IMR-90 (cell line): ENCODE measurements at regions not wholly inside any gene's neighbourhood (a gene's known extent, or its start where the extent isn't known, plus 50 kb on each side); places are given as distances from the start of the nearest gene placed in this dataset.
A peak's percentile ranks its signal among the peaks of the same experiment; 100 is the strongest.

Experiments
- ATAC-seq: fragments of 200-7000 bp; cut with Tn5 transposase; 2 replicates; pipeline ENCODE4 v1.9.1; 2020; ENCODE audit warnings: low read depth, mild to moderate bottlenecking, moderate library complexity
- BruUV-seq: library from RNA; stranded (reverse); fragments of 400-500 nt; replicated peaks from 2 replicates; lab custom pipeline; 2021; lab: Mats Ljungman, UMichigan
- CTCF ChIA-PET: fragments of 300-600 bp; formaldehyde crosslinking; extraction: SDS; loops from one replicate; lab custom pipeline; 2021; ENCODE audit warnings: antibody characterized with exemption; lab: Yijun Ruan, JAX
- POLR2A ChIA-PET: fragments of 300-600 bp; sonication (Branson Sonifier 250); formaldehyde crosslinking; loops from one replicate; lab custom pipeline; 2022; ENCODE audit warnings: antibody characterized with exemption; ENCODE audit not compliant: unreplicated experiment; lab: Charles Lee
- DNase-seq: peaks from one replicate; pipeline ENCODE4 v3.0.0; 2013
- H2AFZ ChIP-seq: replicated peaks from 2 replicates; pipeline ENCODE3; 2013; ENCODE audit warnings: low read length, mild to moderate bottlenecking; ENCODE audit not compliant: poor library complexity
- H2AK5ac ChIP-seq: 2 replicates; pipeline ENCODE4 v1.6.1; 2013; ENCODE audit warnings: low read depth, low read length, inconsistent platforms
- H2AK9ac ChIP-seq: replicated peaks from 2 replicates; pipeline ENCODE3; 2013; ENCODE audit warnings: mild to moderate bottlenecking, low read depth, low read length, moderate library complexity; ENCODE audit not compliant: poor library complexity
- H2BK120ac ChIP-seq: 2 replicates; pipeline ENCODE4 v1.6.1; 2013; ENCODE audit warnings: low read depth, low read length, inconsistent platforms
- H2BK15ac ChIP-seq: 3 replicates; pipeline ENCODE4 v1.6.1; 2013; ENCODE audit warnings: low read depth, low read length, inconsistent platforms
- H2BK20ac ChIP-seq: 2 replicates; pipeline ENCODE4 v1.6.1; 2013; ENCODE audit warnings: low read depth, mild to moderate bottlenecking, inconsistent platforms, low read length, moderate library complexity
- H2BK5ac ChIP-seq: 2 replicates; pipeline ENCODE4 v1.6.1; 2013; ENCODE audit warnings: mild to moderate bottlenecking, low read depth, low read length, inconsistent platforms; ENCODE audit not compliant: poor library complexity, severe bottlenecking
- H3K14ac ChIP-seq: replicated peaks from 2 replicates; pipeline ENCODE4 v1.6.1; 2013; ENCODE audit warnings: low read depth, low read length, inconsistent platforms
- H3K18ac ChIP-seq: 2 replicates; pipeline ENCODE4 v1.6.1; 2013; ENCODE audit warnings: low read depth, low read length, control low read depth
- H3K23ac ChIP-seq: 2 replicates; pipeline ENCODE4 v1.6.1; 2013; ENCODE audit warnings: low read depth, low read length, inconsistent platforms
- H3K27ac ChIP-seq: 2 replicates; pipeline ENCODE4 v1.5.1; 2013; ENCODE audit warnings: mild to moderate bottlenecking, control low read depth, low read length; ENCODE audit not compliant: insufficient read depth
- H3K27me3 ChIP-seq: 2 replicates; pipeline ENCODE4 v1.6.1; 2013; ENCODE audit warnings: low read length; ENCODE audit not compliant: control insufficient read depth, insufficient read depth
- H3K36me3 ChIP-seq: 2 replicates; pipeline ENCODE4 v1.6.1; 2013; ENCODE audit warnings: low read length, mixed read lengths; ENCODE audit not compliant: control insufficient read depth, insufficient read depth
- H3K4ac ChIP-seq: 2 replicates; pipeline ENCODE4 v1.6.1; 2013; ENCODE audit warnings: low read depth, low read length, inconsistent platforms
- H3K4me1 ChIP-seq: 2 replicates; pipeline ENCODE4 v1.6.1; 2013; ENCODE audit warnings: low read length, mixed read lengths; ENCODE audit not compliant: control insufficient read depth, insufficient read depth
- H3K4me2 ChIP-seq: 2 replicates; pipeline ENCODE4 v1.6.1; 2013; ENCODE audit warnings: low read depth, mild to moderate bottlenecking, control low read depth, low read length, moderate library complexity
- H3K4me3 ChIP-seq: 2 replicates; pipeline ENCODE4 v1.5.1; 2013; ENCODE audit warnings: low read depth, mild to moderate bottlenecking, control low read depth, low read length, moderate library complexity; ENCODE audit not compliant: insufficient read depth
- H3K56ac ChIP-seq: 2 replicates; pipeline ENCODE4 v1.6.1; 2013; ENCODE audit warnings: low read length, inconsistent platforms; ENCODE audit not compliant: insufficient read depth; ENCODE audit errors: extremely low read depth
- H3K79me1 ChIP-seq, 2 experiments: 2 replicates each; pipeline ENCODE4 v1.6.1; 2013; ENCODE audit warnings: low read length in 2 of 2, inconsistent platforms in 1 of 2, low read depth in 1 of 2
- H3K9ac ChIP-seq: 2 replicates; pipeline ENCODE4 v1.6.1; 2013; ENCODE audit warnings: low read depth, low read length, control low read depth
- H3K9me1 ChIP-seq: 2 replicates; pipeline ENCODE4 v1.6.1; 2013; ENCODE audit warnings: low read length, inconsistent platforms; ENCODE audit not compliant: insufficient read depth
- H3K9me3 ChIP-seq: 2 replicates; pipeline ENCODE4 v1.6.1; 2013; ENCODE audit warnings: low read length; ENCODE audit not compliant: control insufficient read depth, insufficient read depth
- H4K20me1 ChIP-seq: 2 replicates; pipeline ENCODE4 v1.6.1; 2013; ENCODE audit warnings: low read length, inconsistent platforms; ENCODE audit not compliant: insufficient read depth
- H4K5ac ChIP-seq: 2 replicates; pipeline ENCODE4 v1.6.1; 2013; ENCODE audit warnings: mild to moderate bottlenecking, low read depth, low read length, control low read depth
- H4K8ac ChIP-seq, 2 experiments: 2 replicates each; pipeline ENCODE4 v1.6.1; 2013; ENCODE audit warnings: low read depth in 2 of 2, low read length in 2 of 2, control low read depth in 1 of 2, inconsistent platforms in 1 of 2
- H4K91ac ChIP-seq: 2 replicates; pipeline ENCODE4 v1.6.1; 2013; ENCODE audit warnings: low read depth, low read length, inconsistent platforms; ENCODE audit not compliant: insufficient read depth
- CEBPB ChIP-seq: IDR thresholded peaks from 2 replicates; pipeline ENCODE4 v1.6.1; 2012; ENCODE audit warnings: low read depth, low read length, improper control_type of control experiment
- FOS ChIP-seq: fragments of 150-350 bp; IDR thresholded peaks from 2 replicates; pipeline ENCODE4 v1.6.1; 2016; ENCODE audit warnings: low read depth, low read length
- WGBS, 2 experiments: methylation state at CpG; one replicate each; pipeline versions ENCODE4 v1.1.5 to v1.1.7; 2013; ENCODE audit warnings: missing lambda C conversion rate in 2 of 2; ENCODE audit not compliant: insufficient read length in 1 of 2; ENCODE audit errors: extremely low coverage in 2 of 2; 5-methylcytosine and 5-hydroxymethylcytosine counted together
- dilution Hi-C: fragments of 300-500 bp; cut with HindIII; formaldehyde crosslinking; loops from one replicate; pipeline ENCODE4 v1.14.3; 2018; ENCODE audit warnings: low sequenced_read_pairs; ENCODE audit not compliant: unreplicated experiment
- in situ Hi-C: fragments of 300-500 bp; cut with MboI; formaldehyde crosslinking; loops from 3 replicates; pipeline ENCODE4 v1.14.3; 2019; ENCODE audit warnings: low sequenced_read_pairs, inconsistent platforms, mixed read lengths
- intact Hi-C: fragments of 100-400 bp; cut with micrococcal nuclease; formaldehyde crosslinking; loops from 2 replicates; pipeline ENCODE4 v1.10.0; 2022

- DNase-seq (peak; percentile 79), ATAC-seq (peak; percentile 83)
- H4K8ac ChIP-seq, result peak overlapping the region in 1 of 2 experiments; percentile 35; a peak in 1 of 4 replicates
- no peak overlapping the region for H3K56ac ChIP-seq
- H3K27me3 ChIP-seq, result 0 out of 2 replicates have a peak, but pooled peaks cover 1% of the 10 kb centered on the region
- no peak overlapping the region for H3K9ac ChIP-seq
- H4K91ac ChIP-seq, result no peak overlapping the region; the same call in 1 of the 2 replicates
- BruUV-seq, result no TSS peak
- no peaks in the 10 kb centered on the region for H4K20me1 ChIP-seq
- ChIA-PET CTCF (no interaction called here), POLR2A (no interaction called here)
- no peak overlapping the region for H2BK120ac ChIP-seq
- H3K27ac ChIP-seq, result peak overlapping the region; percentile 76; the same call in 1 of the 2 replicates
- intact Hi-C loops (no loop called here), in situ Hi-C loops (no loop called here), dilution Hi-C loops (no loop called here)
- no peak overlapping the region for H2AFZ ChIP-seq
- H2BK20ac ChIP-seq, result no peak overlapping the region
- no peak overlapping the region for H2BK15ac ChIP-seq
- peak; percentile 34; the same call in 1 of the 2 replicates for TF ChIP-seq CEBPB
- no peak for TF ChIP-seq FOS
- no peak overlapping the region for H3K4ac ChIP-seq
- H3K4me2 ChIP-seq, result no peak overlapping the region; the same call in 1 of the 2 replicates
- no peaks in the 10 kb centered on the region for H3K9me3 ChIP-seq
- H3K79me1 ChIP-seq, result no peaks in the 10 kb centered on the region
- H3K4me3 ChIP-seq, result no peak overlapping the region
- H3K18ac ChIP-seq, result peak overlapping the region; percentile 96
- H3K14ac ChIP-seq, result no peak overlapping the region
- H3K36me3 ChIP-seq, result no peaks in the 10 kb centered on the region
- H4K5ac ChIP-seq, result peak overlapping the region; percentile 94
- no peak overlapping the region for H2AK5ac ChIP-seq
- H3K4me1 ChIP-seq, result no peaks in the 10 kb centered on the region
- WGBS, 2 experiments, result no CpG with 5 or more reads among the region's 2 CpGs
- no peak overlapping the region for H2AK9ac ChIP-seq
- H2BK5ac ChIP-seq, result peak overlapping the region; percentile 45
- no peaks in the 10 kb centered on the region for H3K9me1 ChIP-seq
- H3K23ac ChIP-seq, result no peak overlapping the region
These were observed 75.6 kb upstream of the RXFP1 start for GRCh38 chr4:158446106-158446505.
